Femur (tissue), 1 donor: ENCODE measurements at regions not wholly inside any gene's neighbourhood (a gene's known extent, or its start where the extent isn't known, plus 50 kb on each side); places are given as distances from the start of the nearest gene placed in this dataset.
A peak's percentile ranks its signal among the peaks of the same experiment; 100 is the strongest.

Experiments
- DNase-seq: peaks from one replicate; pipeline ENCODE4 v3.0.0-alpha.2; 2017

DNA sequence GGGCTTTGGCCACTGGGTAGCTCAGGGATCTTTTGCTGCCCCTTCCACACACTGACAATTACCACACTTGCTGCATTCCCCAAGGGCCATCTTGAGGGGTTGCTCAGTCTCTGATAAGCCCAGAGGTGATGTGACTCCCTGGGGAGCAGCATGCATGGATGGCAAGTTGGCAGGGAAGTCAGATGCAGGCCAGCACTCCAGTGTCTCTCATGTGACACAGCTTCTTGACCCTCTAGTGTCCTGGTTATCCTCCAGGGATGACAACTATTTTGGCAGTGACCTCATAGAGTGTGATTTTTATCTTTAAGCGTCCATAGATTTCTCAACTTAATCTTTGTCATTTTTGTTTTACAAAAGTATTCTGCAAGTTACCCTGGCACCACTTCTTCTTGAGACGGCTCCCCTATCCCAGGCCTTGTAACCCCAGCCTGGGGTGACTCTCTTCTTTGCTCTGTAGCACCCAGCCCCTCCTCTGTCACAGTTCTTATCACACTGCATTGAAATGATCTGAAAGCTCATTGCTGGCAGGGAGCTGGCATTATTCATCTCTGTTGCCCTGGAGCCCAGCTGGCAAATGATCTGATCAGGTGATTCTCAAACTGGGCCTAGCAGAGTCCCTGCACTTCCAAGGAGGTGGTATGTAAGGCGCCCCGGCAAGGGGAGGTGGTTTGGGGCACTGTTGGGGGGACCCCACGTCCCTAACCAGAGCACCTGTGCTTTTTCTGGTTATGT is 72.6 kb downstream of the TENT5C start:
- DNase-seq, result no peak

DNA sequence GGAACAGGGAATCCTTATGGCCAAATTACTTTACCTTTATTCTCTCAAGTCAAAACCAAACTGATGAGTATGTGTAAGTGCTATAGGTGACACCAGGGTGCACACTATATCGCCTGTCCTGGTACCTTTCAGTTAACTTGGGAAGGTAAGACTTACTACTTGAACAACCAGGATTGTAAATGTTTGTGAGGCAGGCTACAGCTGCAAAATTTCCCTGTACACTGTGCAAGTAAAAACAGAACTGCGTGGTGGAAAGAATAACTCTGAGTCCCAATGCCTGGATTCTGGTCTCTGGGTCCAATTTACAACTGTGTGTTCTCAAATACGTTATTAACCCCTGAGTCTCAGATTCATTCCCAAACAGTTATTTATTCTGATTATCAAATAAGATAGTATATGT is 73.5 kb downstream of the TENT5C start:
- DNase-seq, result no peak

DNA sequence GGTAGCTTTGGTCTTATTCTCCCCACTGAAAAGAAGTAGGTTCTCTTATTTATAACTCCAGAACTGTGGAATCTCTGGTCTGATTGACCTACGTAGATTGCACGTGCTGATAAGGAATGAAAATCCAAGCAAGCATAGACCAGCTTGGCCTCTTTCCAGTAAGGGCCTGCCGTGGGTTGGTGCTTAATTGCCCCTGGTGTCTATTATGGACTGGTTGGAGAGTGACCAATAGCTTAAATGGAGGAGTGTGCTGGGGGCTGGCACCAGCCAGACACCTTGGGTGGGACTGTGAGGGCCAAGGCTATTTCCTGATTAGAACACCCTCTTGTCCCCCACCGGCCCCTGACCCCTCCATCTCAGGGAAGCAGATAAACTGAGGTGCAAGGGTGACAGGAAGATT is 74.0 kb downstream of the TENT5C start:
- DNase-seq, result no peak

GRCh38 chr1:117680316-117681002 is 74.6 kb downstream of the TENT5C start:
- no peak for DNase-seq

DNA sequence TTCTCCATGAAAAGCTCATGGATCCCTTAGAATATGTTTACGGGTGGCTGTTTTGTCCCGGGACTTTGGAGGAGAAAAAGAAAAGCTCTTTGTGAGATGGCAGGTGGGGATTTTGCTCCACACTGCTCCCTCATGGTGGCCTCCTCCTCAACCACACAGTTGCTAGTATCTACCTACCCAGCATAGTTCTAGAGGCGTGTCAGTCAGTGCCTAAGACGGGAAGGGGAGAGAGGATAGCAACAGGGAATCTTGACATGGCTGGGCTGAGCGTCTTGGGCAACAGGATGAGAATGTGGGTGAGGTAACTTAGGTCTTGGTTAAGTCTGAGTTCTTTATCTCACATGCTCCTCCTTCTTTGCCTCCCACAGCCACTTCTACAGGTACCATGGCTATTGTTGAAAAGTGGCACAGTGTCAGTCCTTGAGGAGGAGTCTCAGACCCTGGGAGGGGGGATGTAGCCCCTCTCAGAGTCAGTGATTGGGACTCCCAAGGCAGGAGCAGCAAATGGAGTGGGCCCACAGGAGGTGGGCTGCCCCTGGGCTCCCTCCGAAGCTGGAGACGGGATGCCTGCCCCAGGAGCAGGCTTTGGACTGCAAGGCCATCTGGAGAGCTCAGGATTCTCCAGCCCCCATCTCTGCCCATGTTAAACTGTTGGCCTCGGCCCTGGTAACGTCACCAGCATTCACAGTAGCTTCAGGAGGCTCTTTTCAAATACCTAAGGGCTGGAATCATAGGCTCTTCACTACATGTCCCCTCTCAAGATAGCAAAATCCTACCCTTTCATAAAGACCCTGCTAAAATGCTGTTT is 75.4 kb downstream of the TENT5C start:
- DNase-seq, result no peak

DNA sequence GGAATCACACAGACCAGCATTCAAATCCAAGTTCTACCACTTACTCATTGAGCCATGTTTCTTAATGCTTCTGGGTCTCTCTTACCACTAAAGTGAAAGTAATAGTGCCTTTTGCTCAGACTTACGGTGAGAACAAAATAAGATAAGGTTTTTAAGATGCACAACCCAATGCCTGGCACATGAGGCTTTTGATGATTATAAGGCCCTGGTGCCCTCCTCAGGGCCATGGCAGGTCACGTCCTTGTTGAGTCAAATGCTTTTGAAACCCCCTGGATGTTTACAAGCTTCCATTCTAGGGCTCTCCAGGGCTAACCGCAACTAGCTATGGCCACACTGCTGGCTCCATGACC is 76.0 kb downstream of the TENT5C start:
- no peak for DNase-seq

DNA sequence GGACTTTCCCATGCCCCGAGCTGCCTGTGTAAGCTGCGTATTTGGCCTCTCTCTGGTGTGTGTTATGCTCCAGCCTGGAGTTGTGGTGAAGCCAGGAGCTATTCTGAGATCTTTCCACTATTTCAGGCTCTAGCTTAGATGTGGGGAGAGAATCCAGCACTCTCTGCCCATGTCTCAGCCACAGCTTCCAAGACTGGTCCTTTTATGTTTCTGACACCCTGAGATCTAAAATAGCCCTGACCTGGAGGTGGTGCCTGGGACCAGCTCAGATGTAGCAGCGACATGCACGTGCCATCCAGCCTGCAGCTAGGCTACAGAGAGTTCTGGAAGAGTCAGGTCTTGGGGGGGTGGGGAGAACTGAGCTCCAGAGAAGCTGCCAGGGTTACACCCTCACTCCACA is 76.5 kb downstream of the TENT5C start:
- DNase-seq, result peak; percentile 65

GRCh38 chr1:117683571-117684285 is 77.9 kb downstream of the TENT5C start:
- no peak for DNase-seq

DNA sequence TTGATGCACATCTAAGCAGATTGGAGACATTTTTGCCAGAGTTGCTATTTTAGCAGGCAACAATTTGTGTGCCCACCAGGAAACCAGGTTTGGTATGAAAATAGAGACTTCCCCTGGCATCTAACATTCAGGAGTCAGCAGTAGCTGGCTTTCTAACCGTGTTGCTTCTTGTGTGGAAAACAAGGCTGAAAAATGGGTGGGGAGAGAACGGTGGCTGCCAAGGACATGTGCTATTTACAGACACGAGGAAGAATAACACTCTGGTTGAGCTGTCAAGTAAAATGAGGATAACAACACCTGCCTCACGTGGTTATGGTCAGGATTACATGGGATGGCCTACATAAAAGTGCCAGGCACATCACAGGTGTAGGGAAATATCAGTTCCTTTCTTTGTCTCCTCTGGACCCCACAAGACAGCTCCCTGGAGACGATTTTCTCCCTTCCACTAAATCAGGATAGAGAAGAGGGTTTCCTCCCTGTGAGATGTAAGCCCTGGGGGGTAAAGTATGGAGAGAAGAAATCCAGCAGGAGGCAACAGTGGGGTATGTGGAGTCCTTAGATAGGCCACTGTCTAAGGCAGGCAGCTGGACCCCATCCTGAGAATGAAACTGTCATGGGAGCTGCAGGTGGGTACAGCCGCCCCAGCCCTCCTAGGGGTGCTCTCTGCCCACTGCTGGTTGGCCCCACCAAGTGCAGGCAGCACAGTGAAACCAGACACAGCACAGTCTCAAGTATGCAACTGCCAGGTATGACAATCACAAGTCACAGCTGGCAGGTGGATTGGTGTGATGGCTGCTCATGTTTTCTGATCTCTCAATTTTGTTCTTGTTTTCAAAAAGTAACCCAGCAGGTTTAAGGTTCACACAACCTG is 80.3 kb downstream of the TENT5C start:
- DNase-seq, result no peak

GRCh38 chr1:117686907-117687306 is 81.1 kb downstream of the TENT5C start:
- no peak for DNase-seq

- DNase-seq, result no peak
Observed at GRCh38 chr1:117689997-117690625, 84.3 kb downstream of the TENT5C start.

DNA sequence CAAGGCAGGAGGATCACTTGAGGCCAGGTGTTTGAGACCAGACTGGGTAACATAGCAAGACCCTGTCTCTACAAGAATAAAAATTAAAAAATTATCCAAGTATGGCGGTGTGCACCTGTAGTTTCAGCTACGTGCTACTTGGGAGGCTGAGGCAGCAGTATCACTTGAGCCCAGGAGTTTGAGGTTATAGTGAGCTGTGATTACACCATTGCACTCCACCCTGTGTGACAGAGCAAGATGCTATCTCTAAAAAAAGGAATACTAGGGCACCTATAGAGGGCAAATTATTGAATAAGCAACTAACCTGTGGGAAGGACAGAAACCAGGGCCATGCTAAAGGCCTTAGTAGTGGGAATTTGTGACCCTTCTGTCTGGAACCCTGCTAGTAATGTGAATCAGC is 86.1 kb downstream of the TENT5C start:
- DNase-seq, result no peak

DNA sequence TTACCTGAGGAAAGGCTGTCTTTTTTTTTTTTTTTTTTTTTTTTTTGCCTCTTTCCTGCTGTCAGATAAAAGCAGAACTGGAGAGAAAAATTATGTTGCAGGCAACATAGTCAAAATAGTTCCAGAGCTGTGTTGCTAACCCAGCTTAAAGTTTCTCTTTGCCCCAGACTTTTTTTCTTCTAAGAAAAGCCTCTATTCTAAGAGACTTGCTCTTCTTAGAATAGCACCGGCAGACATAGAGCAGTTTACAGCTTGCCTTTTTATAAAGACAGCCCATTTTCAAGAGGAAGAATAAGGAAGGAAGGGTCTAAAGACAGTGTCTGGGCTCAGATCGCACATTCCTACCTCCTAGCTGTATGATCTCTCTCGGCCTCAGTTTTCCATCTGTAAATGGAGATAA is 88.7 kb downstream of the TENT5C start:
- DNase-seq, result no peak

DNA sequence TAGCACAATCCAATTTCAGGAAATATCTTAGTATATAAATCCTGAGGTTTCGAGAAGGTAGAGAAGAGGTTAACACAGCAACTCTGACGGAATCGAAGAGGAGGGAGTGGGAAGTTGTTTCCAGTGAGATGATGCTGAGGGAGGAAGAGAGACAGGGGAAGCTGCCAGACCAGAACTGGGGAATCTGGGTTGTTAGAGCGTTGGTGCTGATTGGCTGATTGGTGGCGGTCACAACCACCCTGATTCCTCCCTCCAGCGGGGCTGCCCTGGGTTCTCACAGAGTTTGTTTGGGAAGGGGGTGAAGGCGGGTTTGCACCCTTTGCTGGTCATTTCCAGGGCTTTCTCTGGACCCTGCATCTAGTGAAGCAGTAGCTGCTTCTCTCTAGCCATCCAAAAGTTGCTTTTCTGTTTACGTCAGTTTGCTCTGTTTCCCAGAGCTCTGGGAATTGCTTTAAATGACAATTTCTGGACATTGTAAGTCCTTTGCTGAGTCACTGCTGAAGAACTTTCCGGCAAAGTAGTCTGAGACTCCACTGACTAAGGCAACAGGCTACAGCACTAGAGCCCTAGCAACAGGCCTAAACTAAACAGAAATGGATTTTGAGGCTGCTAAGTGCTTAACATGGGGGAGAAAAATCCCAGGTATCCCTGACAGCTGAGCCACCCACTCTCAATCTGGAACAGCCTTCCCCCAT is 90.1 kb downstream of the TENT5C start:
- DNase-seq, result peak; percentile 70

DNA sequence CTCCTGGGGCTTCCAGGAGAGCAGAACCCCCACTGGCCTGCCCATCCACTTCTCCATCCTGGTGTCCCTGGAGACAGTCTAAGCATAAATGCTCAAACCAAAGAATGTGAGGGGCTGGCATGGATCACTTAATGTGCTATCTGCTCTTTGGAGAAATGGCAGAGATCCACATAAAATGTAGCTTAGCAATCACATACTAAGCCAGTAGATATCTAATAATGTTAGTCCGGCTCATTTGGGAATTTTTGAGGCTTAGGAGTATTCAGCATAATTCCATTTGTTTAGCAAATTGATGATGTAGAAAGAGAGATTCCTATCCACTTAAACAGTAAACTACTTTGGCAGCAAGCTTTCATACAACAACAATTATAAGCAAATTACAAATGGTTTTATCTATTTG is 90.7 kb downstream of the TENT5C start:
- no peak for DNase-seq

GRCh38 chr1:117697220-117697781 is 91.5 kb downstream of the TENT5C start:
- DNase-seq, result no peak

GRCh38 chr1:117698398-117699160 is 92.7 kb downstream of the TENT5C start:
- no peak for DNase-seq

- no peak for DNase-seq
Observed at GRCh38 chr1:117699953-117700352, 94.1 kb downstream of the TENT5C start.

GRCh38 chr1:117702654-117703053 is 96.8 kb downstream of the TENT5C start:
- DNase-seq, result no peak

DNA sequence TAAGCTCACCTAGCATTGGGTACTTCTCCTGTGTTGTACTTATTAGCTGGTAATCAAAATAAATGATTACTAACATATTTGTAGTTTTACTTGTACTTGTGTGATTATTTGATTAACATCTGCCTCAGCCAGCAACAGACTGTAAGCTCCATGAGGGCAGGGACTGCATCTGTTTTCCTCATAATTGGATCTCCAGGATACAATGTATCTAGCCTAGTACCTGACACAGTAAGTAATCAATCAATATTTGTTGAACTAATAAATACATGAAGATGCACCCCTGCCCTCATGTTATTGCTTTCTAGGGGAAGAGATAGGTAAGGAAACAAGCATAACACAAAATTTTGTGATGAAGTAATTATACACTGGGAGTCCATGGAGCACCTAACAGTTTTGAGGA is 101.5 kb downstream of the TENT5C start:
- no peak for DNase-seq
